NCI-H1694 (cell line): ENCODE measurements at regions not wholly inside any gene's neighbourhood (a gene's known extent, or its start where the extent isn't known, plus 50 kb on each side); places are given as distances from the start of the nearest gene placed in this dataset.

ENCODE experiments used
- DNase-seq: peaks from one replicate; lab custom pipeline; 2025; lab: John Stamatoyannopoulos, UW

- DNase-seq: no peak
Measured at GRCh38 chr2:204428675-204429074, 116.6 kb upstream of the PARD3B start.

DNA sequence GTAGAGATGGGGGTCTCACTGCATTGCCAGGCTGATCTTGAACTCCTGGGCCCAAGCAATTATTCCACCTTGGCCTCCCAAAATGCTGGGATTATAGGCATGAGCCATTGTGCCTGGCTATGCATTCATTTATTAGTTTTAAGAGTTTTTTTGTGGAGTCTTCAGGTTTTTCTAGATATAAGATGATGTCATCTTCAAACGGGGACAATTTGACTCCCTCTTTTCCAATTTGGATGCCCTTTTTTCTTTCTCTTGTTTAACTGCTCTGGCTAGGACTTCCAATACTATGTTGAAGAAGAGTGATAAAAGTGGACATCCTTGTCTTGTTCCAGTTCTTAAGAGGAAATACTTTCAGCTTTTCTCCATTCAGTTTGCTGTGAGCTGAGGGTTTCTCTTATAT lies 113.7 kb upstream of the PARD3B start:
- no peak for DNase-seq

- DNase-seq: no peak
Measured at GRCh38 chr2:204432196-204432595, 113.1 kb upstream of the PARD3B start.

- no peak for DNase-seq
Measured at GRCh38 chr2:204434660-204435462, 110.4 kb upstream of the PARD3B start.

DNA sequence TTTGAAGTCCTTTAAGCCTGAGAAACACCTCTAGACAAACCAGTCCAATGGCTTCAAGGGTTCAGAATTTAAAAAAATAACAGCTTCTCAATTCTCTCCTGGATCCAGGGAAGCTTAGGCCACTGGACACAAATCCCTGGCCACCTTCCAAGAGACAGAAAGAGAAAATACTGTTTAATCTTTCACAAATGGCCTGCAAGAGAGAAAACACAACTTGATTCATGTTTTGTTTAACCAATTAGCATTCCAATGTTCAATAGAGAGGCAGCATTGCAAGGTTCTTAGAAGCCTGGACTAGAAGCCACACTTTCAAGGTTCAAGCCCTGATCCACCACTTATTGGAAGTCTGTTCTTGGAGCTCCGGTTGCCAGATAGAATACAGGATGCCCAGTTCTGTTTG lies 109.0 kb upstream of the PARD3B start:
- no peak for DNase-seq

DNA sequence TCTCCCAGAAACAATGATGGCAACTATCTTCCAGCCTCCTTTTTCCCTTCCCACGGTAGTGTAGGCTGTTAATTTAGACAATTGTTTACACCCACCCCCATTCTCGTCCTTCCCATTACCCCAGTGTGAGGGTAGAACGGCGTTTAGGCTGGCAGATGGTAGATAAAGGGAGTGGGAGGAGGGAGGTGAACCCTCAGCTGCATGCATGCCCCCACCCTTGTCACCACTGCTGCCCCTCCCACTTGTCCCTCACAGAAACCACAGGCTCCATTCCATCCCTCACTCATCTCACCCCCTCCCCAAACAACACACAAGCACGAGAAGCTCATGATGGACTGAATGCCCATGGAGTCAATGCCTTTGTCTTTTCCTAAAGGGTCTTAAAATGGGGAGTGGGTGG lies 107.9 kb upstream of the PARD3B start:
- DNase-seq: no peak

DNA sequence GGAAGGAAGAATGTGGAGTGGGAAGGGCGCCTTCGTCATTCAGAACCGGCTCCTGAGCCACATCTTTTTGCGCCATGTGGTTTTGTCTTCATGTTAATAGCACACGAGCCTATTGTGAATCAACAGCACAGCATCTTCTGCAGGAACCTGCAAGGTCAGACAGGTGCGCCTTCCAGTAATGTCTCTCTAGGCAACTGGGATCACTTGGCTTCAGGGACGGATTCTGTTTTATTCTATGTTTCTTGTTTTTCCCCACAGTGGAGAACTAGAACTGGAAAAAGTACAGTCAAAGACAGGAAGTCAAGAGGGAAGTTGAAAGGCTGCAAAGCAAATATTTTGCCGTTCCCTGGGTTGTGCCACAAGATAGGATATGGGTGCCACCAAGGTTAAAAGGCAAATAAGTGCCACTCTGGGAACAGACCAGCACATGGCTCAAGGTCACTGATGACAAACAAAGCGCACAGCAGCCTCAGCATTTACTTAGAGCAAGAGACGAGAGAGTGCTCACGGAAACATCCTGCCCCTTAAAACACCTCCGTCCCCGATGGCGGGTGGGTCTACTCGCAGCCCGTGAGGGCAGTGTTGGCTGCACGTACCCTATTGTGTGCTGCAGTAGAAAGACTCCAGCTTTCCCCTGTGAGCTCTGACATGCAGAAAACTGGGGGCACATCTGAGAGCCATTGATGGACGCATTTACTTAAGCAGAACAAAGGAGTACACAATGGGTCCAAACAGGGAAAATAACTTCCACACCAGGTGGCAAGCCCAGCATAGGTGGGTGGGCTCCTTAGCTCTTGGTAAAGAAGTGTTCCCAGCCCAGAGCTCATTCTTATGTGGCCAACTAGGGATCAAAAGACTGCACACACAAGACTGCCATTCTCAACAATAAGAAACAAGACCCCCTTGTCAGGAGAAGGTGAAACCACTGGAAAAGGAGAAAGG lies 107.2 kb upstream of the PARD3B start:
- no peak for DNase-seq

DNA sequence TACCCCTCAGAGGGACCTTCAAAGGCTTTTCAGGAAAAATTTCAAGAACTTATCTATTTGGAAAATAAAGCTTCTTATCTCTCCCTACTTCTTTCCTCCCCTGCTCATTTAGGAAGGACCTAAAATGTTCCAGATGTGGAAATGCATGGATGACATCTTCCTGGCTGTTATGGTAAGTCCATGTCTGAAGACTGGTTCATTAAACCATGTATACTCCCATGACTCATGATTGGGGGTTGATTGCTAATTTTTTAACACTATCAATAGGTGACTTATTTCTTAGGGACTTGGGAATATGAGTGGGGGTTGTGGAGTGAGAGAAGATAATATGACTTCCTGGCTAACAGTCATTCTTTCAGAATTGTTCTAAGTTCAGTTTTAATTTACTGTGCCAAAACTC lies 104.0 kb upstream of the PARD3B start:
- DNase-seq: no peak

- DNase-seq: no peak
Measured at GRCh38 chr2:204445149-204445548, 100.1 kb upstream of the PARD3B start.

- DNase-seq: no peak
Measured at GRCh38 chr2:204447722-204448121, 97.6 kb upstream of the PARD3B start.

DNA sequence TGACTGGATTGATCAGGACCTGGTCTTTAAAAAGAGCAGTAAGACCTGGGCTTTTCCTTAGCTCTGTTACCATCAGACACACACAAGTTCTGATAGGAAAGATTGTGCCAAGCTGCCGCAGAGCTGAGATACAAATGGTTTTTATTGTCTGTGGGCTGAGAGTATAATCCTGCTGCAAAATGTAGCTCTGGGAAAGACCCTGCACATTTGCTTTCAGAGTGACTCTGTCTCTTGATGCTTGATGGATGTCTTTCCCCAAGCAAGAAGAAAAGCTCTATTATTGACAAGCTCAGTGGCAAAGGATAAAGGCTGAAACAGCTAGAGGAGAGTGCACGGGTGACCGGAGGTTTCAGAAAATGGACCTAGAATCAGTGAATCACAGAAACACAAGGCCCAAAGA lies 95.3 kb upstream of the PARD3B start:
- DNase-seq: no peak

DNA sequence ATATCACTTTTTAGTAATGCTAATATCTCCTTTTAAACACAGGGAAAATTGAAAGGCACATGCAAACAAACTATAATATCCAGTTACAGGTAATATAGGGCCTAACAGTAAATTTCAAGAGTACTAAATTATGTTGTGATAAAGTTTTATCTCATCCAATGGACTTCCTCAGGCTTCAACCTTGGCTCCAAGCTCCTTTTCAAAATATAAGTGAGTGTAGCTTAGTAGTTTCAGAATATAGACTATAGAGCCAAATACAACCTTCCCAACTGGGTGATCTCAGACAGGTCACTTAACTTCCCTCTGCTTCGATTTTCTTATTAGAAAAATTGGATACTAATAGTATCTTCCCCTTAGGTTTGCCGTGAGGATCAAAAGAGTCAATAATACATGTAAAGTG lies 93.5 kb upstream of the PARD3B start:
- DNase-seq: no peak

GRCh38 chr2:204452464-204453023 lies 92.7 kb upstream of the PARD3B start:
- no peak for DNase-seq

DNA sequence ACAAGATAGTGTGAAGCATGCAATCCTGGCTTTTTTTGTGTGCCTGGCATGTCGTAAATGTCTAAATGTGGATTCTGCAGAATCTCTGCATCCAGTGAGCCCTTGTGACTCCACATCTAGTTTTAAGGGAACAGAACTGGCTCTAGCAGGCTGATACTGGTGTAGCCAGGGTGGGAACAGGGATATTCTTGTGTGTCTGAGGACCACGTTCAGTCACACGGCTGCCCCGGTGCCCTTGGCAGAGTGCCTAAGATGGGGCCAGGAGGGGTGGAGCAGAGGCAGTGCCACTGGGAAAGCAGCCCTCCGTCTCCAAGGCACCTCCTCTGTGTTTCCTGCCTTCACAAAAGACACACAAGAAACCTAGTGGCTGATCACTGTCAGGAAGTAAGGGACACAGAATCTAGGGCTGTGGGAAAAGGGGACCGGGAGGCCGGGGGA lies 91.5 kb upstream of the PARD3B start:
- DNase-seq: no peak

GRCh38 chr2:204454672-204455380 lies 90.4 kb upstream of the PARD3B start:
- DNase-seq: no peak

- no peak for DNase-seq
Measured at GRCh38 chr2:204468746-204469429, 76.4 kb upstream of the PARD3B start.

DNA sequence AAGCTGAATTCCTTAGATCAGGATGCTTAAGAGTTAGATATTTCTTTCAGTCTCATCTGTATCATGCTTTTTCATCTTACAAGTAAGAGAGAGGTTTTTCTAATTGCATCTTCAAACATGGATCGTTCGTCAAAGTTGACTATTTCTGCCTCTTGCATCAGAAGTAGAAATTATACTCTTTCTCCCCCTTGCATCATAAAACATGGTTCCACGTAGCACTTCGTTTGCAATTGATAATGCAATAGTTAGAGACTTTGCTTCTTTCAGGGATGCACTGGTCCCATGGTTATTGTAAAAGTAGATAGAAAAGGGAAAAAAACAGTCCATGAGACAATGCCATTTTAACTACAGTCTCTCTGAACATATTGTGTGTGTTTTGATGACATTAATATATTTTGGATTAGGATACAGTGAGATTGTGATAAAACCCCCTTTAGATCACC lies 75.1 kb upstream of the PARD3B start:
- DNase-seq: no peak

GRCh38 chr2:204470621-204471196 lies 74.6 kb upstream of the PARD3B start:
- DNase-seq: no peak

DNA sequence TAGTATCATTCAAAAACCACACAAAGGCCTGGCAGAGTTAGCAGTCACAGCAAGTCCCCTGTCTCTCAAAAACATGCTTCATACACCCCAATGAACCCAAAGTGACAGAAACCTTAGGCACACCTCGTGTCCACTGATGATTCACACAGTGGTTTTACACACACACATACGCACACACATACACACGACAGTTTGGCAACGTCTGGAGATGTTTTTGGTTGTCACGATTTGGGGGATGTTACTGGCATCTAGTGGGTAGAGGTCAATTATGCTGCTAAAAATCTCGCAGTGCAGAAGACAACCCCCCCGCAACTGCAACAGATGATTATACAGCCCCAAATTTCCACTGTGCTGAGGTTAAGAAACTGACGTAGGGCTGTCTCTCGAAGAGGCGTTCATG lies 72.9 kb upstream of the PARD3B start:
- DNase-seq: no peak

DNA sequence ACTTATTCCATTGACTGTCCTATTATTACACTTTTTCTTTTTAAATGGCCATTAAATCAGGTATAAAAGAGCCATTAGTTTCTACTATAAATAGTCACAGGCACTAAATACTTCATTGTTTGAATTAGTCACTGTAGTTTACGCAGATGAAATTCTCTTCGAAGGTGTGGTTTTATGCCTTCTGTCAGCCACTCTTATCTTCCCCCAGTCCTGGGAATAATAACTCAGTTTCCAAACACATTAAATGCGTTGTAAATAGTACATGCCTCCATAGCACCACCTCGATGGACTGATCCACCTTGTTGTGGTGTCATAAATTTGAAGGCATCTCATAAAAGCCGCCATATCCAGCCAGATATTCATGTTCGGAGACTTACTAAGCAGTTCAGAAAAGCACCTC lies 72.1 kb upstream of the PARD3B start:
- no peak for DNase-seq

DNA sequence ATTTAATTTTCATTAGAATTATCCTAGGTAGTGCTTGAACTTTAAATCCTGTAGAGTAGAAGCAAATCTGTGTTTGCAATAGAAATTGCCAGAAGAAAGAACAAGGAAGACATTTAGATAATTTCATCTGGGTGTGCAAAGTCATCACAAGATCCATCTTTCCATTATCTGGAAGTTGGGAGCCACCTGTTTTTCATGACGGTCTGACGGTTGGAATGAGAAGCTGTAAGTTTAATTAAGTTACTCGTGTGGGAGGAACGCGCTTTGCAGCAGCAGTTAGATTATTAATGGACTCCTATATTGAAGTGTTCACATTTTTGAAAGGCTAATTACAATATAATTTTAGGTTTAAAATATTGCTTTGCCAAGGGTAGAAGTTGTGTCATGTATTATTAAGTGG lies 69.9 kb upstream of the PARD3B start:
- no peak for DNase-seq
